ENCODE measurements at regions not wholly inside any gene's neighbourhood (a gene's known extent, or its start where the extent isn't known, plus 50 kb on each side); places are given as distances from the start of the nearest gene placed in this dataset.

DNA sequence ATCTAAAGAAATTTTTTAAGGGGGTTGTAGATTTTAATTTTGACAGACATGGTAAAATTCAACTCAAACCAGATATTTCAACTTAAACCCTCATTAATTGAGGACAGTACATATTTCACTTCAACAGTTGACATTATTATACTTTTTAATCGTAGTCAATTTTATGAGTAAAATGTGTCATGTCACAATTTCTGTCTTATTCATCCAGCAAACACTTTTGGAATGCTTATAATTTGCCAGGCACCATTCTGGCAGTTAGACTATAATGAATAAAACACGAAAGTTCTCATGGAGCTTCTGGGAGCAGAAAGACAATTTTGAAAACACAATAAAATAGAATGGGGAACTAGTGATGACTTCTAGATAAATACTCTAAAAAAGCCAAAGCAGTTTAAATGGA, 1094.8 kb downstream of the SUCLG1 start:
- TF ChIP-seq, protein P1, sequence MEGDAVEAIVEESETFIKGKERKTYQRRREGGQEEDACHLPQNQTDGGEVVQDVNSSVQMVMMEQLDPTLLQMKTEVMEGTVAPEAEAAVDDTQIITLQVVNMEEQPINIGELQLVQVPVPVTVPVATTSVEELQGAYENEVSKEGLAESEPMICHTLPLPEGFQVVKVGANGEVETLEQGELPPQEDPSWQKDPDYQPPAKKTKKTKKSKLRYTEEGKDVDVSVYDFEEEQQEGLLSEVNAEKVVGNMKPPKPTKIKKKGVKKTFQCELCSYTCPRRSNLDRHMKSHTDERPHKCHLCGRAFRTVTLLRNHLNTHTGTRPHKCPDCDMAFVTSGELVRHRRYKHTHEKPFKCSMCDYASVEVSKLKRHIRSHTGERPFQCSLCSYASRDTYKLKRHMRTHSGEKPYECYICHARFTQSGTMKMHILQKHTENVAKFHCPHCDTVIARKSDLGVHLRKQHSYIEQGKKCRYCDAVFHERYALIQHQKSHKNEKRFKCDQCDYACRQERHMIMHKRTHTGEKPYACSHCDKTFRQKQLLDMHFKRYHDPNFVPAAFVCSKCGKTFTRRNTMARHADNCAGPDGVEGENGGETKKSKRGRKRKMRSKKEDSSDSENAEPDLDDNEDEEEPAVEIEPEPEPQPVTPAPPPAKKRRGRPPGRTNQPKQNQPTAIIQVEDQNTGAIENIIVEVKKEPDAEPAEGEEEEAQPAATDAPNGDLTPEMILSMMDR (IDR thresholded peaks at IDR 0.05): no peak
- no peak for TF ChIP-seq POLR2A (IDR thresholded peaks at IDR 0.05)
- no peak for TF ChIP-seq EP300 (IDR thresholded peaks at IDR 0.05)
